Middle frontal gyrus (tissue), 1 donor: ENCODE measurements at regions not wholly inside any gene's neighbourhood (a gene's known extent, or its start where the extent isn't known, plus 50 kb on each side); places are given as distances from the start of the nearest gene placed in this dataset.

Experiments used
- DNase-seq: peaks from one replicate; pipeline ENCODE4 v3.0.0-alpha.2; 2015; ENCODE audit warnings: low spot score; ENCODE audit errors: extremely low spot score

- no peak for DNase-seq
Measured at GRCh38 chr18:64994370-64994769, 756.4 kb upstream of the CDH7 start.

GRCh38 chr18:64993695-64994094, 757.1 kb upstream of the CDH7 start:
- DNase-seq = no peak

GRCh38 chr18:64992654-64993053, 758.2 kb upstream of the CDH7 start:
- no peak for DNase-seq

- DNase-seq = no peak
Measured at GRCh38 chr18:64991102-64991501, 759.7 kb upstream of the CDH7 start.

- no peak for DNase-seq
Measured at GRCh38 chr18:64986906-64987495, 763.8 kb upstream of the CDH7 start.

- DNase-seq = no peak
Measured at GRCh38 chr18:64983497-64984238, 767.1 kb upstream of the CDH7 start.

GRCh38 chr18:64982414-64983055, 768.3 kb upstream of the CDH7 start:
- no peak for DNase-seq

- no peak for DNase-seq
Measured at GRCh38 chr18:64981915-64982314, 768.9 kb upstream of the CDH7 start.

- DNase-seq = no peak
Measured at GRCh38 chr18:64979791-64980190, 771.0 kb upstream of the CDH7 start.

GRCh38 chr18:64974391-64975125, 776.3 kb upstream of the CDH7 start:
- no peak for DNase-seq

- no peak for DNase-seq
Measured at GRCh38 chr18:64972545-64972944, 778.3 kb upstream of the CDH7 start.

- no peak for DNase-seq
Measured at GRCh38 chr18:64966667-64967066, 784.1 kb upstream of the CDH7 start.

- no peak for DNase-seq
Measured at GRCh38 chr18:64956465-64956864, 794.3 kb upstream of the CDH7 start.

GRCh38 chr18:64949885-64950284, 800.9 kb upstream of the CDH7 start:
- no peak for DNase-seq

- no peak for DNase-seq
Measured at GRCh38 chr18:64936671-64937070, 787.8 kb upstream of the LINC00305 start.

GRCh38 chr18:64929036-64929435, 780.1 kb upstream of the LINC00305 start:
- DNase-seq = no peak

GRCh38 chr18:64919971-64920570, 771.2 kb upstream of the LINC00305 start:
- no peak for DNase-seq

- DNase-seq = no peak
Measured at GRCh38 chr18:64918851-64919250, 770.0 kb upstream of the LINC00305 start.

GRCh38 chr18:64893349-64893748, 744.5 kb upstream of the LINC00305 start:
- DNase-seq = no peak

- no peak for DNase-seq
Measured at GRCh38 chr18:64888956-64889355, 740.1 kb upstream of the LINC00305 start.

- no peak for DNase-seq
Measured at GRCh38 chr18:64886995-64887394, 738.1 kb upstream of the LINC00305 start.

- no peak for DNase-seq
Measured at GRCh38 chr18:64882896-64883295, 734.0 kb upstream of the LINC00305 start.
